A204.1 (cell line): ENCODE measurements at regions not wholly inside any gene's neighbourhood (a gene's known extent, or its start where the extent isn't known, plus 50 kb on each side); places are given as distances from the start of the nearest gene placed in this dataset.

Experiments
- FAIRE-seq: peaks from 2 replicates; lab custom pipeline; 2012; peaks lifted over from hg19 to GRCh38; lab: Jason Lieb, UNC

GRCh38 chr4:130336585-130337217, 1240.7 kb downstream of the C4orf33 start:
- FAIRE-seq = peak; percentile 43

GRCh38 chr4:130338851-130339250, 1242.9 kb downstream of the C4orf33 start:
- no peak for FAIRE-seq

GRCh38 chr4:130349745-130350144, 1253.8 kb downstream of the C4orf33 start:
- FAIRE-seq = no peak

- no peak for FAIRE-seq
Measured at GRCh38 chr4:130356873-130357272, 1260.9 kb downstream of the C4orf33 start.

DNA sequence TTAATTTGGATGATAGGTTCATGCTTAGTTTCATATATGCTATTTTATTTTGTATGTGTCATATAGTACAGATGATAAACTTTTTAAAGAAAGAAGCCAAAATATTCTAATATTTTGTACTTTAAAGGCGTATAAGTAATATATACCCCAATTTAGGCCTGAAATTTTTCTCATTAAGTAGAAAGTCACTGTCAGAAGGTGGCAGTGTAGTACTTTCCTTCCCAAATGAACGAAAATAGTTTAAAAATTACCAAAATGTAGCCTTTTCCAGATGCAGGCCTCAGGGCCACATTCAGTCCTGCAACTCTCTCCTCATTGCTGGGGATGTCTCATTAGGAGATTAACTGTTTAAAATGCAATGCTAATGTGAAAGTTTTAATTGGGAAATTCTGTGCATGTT, 1263.6 kb downstream of the C4orf33 start:
- peak; percentile 90 for FAIRE-seq

GRCh38 chr4:130361616-130362015, 1265.7 kb downstream of the C4orf33 start:
- no peak for FAIRE-seq

GRCh38 chr4:130368668-130369067, 1272.7 kb downstream of the C4orf33 start:
- FAIRE-seq = no peak

GRCh38 chr4:130393231-130393630, 1297.3 kb downstream of the C4orf33 start:
- FAIRE-seq = no peak

DNA sequence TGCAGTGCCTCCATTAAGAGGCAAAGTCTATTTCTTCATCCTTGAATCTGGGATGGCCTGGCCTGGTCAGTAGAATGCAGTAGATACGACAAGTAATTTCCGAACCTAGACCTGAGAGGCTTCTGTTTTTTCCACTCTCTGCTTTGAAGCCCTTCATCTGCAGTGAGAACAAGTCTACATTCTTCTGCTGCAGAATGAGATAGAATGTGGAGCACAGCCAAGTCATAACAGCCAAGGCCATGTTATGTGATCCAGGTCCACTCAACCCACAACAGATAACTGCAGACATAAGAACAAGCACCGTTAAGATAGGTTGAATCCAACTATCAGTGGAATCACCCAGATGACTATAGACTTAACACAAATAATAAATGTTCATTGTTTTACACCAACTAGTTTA, 1297.7 kb downstream of the C4orf33 start:
- no peak for FAIRE-seq

GRCh38 chr4:130395871-130396270, 1299.9 kb downstream of the C4orf33 start:
- FAIRE-seq = no peak

DNA sequence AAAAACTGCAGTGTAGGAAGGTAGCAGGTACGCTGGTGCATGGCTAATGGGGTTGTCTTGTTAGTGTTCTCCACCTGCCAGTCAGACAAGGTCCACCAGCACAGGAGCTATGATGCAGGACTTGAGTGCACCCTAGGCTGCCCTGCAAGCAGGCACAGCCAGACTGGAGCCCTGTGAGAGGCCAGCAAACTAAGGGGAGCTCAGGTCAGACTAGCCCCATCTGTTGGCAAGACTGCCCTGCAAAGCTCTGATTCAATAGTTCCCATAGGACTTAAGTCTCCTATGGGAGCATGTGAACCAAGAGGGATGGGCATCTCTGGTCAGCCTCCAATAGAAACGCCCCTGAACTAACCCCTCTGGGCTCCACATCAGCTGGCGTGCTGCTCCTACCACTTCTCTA, 1307.3 kb downstream of the C4orf33 start:
- FAIRE-seq = no peak

GRCh38 chr4:130416228-130416627, 1320.3 kb downstream of the C4orf33 start:
- FAIRE-seq = peak; percentile 51

DNA sequence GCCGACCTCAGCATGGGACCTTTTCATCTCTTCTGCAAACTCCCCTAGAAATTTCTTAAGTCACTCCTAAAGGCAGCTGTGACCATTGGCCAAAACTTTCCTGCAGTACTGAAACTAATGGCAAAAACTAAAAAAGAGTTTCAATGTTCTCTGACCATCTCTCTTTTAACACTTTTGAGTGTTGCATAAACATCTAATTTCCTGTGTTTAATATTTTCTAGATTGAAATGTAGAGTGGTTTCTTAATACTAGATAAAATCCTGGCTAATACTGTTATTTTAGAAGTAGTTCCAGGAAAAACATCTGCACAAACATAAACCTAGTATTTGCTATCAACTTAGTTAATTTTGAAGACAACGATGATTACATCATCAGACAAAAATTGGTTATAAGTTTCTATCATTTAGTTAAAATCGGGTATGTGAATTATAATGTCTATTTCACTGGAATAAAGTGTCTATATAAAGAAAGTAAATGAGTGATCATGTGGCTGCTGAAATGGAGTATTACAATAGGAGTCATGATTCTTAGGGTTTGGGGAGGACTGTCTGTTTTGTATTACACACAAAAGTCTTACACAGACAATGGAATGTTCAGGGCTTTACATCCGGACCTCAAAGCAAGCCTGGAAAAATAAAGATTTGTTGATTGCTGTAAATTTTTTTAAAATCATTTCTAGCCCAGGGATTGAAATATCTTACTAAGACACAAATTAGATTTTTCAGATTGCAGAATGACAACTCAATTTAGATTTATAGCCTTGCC, 1323.4 kb downstream of the C4orf33 start:
- FAIRE-seq = no peak

GRCh38 chr4:130422261-130422660, 1326.3 kb downstream of the C4orf33 start:
- FAIRE-seq = no peak

GRCh38 chr4:130424211-130424610, 1328.3 kb downstream of the C4orf33 start:
- FAIRE-seq = no peak

DNA sequence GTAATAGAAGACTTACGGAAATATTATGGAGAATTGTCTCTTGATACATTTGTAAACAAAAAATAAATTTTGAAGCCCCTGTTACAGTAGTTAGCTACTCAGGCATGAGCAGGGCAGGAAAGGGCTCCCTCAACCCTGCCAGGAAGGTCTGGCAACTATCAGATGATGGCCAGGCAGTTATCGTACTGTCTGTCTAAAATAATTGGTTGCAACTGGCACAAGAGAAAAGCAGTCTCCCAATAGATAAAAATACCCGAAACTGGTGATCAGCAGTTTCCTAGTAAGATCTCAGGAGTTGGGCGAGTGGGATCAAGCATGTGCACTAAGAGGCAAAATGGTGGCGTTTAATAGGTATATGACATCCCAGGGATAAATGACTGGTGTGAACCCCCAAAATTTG, 1336.3 kb downstream of the C4orf33 start:
- no peak for FAIRE-seq

GRCh38 chr4:130449741-130450140, 1353.8 kb downstream of the C4orf33 start:
- FAIRE-seq = no peak

DNA sequence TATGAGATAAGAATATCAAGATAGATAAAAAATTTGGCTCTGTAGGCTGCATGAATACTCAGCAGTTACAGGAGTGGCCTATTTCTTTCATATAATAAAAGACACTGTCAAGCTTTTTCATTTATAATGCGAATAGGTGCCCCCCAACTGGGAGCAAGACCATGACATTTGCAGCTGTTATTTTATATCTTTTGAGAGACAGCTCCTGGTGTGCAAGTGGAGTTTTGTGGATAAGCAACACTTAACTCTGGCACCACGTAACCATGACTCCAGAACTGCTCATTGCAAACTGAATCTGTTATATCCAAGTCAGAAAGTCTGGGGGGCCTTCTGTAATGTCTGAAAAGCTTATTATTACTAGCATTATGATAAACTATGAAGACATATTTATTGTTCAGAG, 1372.4 kb downstream of the C4orf33 start:
- no peak for FAIRE-seq

DNA sequence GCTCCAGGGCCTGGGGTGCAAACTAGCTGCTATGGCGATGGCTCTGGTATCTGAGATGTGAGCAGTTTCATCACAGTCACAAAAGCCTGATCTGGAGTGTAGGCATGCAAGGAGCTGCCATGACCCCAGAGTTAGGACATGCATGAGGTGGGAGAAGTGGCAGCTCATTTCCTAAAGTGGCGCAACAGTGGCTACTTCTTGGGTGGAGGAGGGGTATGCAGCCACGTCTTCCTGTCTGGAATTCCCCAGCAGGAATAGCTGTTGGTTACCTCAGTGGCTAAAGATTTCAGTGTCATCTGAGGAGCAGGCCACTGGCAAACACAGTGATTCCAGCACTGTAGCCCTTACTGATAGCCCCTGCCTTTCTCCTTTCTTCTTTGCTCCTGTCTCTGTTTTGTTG, 1382.5 kb downstream of the C4orf33 start:
- no peak for FAIRE-seq

DNA sequence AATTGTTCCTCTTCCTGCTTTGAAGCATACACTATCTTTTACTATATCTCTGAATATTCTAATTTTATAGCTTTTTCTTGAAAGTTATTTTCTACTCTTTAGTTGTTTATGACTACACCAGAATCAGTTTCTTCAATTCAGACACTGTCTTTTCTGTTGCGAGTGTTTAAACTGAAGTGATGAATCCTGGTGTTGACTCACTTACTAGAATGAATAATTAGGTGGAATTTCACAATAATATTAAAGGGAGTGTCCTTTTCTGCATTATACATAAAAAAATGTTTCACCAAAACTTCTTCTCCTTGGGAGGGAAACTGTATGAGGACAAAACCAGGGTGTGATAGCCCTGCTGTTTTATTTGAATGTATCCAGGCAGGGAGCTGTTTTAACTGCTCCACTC, 1383.1 kb downstream of the C4orf33 start:
- no peak for FAIRE-seq

DNA sequence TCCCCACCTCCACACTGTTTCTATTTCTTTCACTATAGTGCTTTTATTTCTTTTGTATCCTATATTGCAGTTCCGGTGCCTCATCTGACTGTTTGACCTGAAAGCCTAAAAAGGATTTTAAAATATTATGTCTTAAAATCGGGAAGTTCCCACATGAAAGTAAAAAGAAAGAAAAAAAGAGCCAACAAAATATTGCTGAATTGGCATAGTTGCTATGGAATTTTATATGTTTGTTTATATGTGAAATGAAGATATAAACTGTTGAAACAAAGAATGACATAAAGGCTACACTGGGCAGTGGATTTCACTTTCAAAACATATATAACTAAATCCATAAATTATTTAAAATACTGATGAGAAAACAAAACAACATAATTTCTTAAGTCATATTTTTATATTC, 1383.7 kb downstream of the C4orf33 start:
- no peak for FAIRE-seq

GRCh38 chr4:130484826-130485225, 1388.9 kb downstream of the C4orf33 start:
- no peak for FAIRE-seq

DNA sequence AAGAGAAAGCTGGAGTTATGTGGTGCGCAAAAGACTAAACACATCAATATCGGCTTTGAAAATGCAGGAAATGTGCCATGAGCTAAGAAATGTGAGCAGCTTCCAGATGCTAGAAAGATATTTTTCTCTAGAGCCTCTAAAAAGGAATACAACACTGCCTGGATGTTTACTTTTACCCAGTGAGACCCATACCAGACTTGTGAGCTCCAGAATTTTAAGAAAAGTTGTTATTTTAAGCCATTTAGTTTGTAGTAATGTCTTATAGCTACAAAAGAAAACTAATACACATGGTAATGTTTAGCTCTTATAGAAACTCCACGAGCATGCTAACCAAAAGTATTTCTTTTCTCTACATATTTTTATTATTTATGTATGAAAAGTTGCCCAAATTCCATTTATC, 1389.4 kb downstream of the C4orf33 start:
- FAIRE-seq = no peak

GRCh38 chr4:130486186-130486585, 1390.2 kb downstream of the C4orf33 start:
- FAIRE-seq = no peak
